ENCODE measurements at regions not wholly inside any gene's neighbourhood (a gene's known extent, or its start where the extent isn't known, plus 50 kb on each side); places are given as distances from the start of the nearest gene placed in this dataset.

- no peaks in the 10 kb centered on the region for H3K4me1 ChIP-seq
- intact Hi-C loops (cut with DNase I): no loop called here
- no peaks in the 10 kb centered on the region for H3K9me3 ChIP-seq
- no peak for DNase-seq
- no peak overlapping the region for H3K4me3 ChIP-seq
- 76 to 86% methylated on average over 11 of the region's 11 CpGs for WGBS, 2 donors
- no peak overlapping the region for H3K27ac ChIP-seq
- no peak for TF ChIP-seq POLR2AphosphoS5 (IDR thresholded peaks at IDR 0.05)
- H3K36me3 ChIP-seq: no peaks in the 10 kb centered on the region
- H3K27me3 ChIP-seq: no peaks in the 10 kb centered on the region
Measured at GRCh38 chr6:88298066-88298845, 132.1 kb upstream of the CNR1 start.

- Histone ChIP-seq H3K27me3 (no peaks in the 10 kb centered on the region), H3K4me3 (no peak overlapping the region), H3K9me3 (no peaks in the 10 kb centered on the region), H3K36me3 (no peaks in the 10 kb centered on the region), H3K4me1 (no peaks in the 10 kb centered on the region), H3K27ac (no peak overlapping the region)
- intact Hi-C loops (cut with DNase I): no loop called here
- DNase-seq: no peak
- WGBS, 2 donors: 68 to 75% methylated on average over 2 of the region's 2 CpGs
- TF ChIP-seq POLR2AphosphoS5 (IDR thresholded peaks at IDR 0.05) (no peak), EP300 (IDR thresholded peaks at IDR 0.05) (no peak), POLR2A (IDR thresholded peaks at IDR 0.05) (no peak)
- TF ChIP-seq, protein P1, sequence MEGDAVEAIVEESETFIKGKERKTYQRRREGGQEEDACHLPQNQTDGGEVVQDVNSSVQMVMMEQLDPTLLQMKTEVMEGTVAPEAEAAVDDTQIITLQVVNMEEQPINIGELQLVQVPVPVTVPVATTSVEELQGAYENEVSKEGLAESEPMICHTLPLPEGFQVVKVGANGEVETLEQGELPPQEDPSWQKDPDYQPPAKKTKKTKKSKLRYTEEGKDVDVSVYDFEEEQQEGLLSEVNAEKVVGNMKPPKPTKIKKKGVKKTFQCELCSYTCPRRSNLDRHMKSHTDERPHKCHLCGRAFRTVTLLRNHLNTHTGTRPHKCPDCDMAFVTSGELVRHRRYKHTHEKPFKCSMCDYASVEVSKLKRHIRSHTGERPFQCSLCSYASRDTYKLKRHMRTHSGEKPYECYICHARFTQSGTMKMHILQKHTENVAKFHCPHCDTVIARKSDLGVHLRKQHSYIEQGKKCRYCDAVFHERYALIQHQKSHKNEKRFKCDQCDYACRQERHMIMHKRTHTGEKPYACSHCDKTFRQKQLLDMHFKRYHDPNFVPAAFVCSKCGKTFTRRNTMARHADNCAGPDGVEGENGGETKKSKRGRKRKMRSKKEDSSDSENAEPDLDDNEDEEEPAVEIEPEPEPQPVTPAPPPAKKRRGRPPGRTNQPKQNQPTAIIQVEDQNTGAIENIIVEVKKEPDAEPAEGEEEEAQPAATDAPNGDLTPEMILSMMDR (IDR thresholded peaks at IDR 0.05): no peak
Measured at GRCh38 chr6:88296694-88297093, 130.5 kb upstream of the CNR1 start.

DNA sequence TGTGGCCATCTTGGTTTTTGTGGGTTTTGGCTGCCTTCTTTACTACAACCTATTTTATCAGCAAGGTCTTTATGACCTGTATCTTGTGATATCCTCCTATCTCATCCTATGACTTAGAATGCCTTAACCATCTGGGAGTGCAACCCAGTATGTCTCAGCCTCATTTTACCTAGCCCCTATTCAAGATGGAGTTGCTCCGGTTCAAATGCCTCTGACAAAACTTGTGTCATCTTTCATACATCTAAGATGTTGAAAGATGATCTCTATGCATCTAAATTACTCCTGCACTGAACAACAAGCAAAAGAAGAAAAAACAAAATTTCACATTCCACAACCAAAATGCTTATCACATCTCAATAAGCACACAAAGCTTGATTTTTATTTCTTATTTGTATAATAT, 129.5 kb upstream of the CNR1 start:
- H3K4me1 ChIP-seq: no peaks in the 10 kb centered on the region
- no peak for DNase-seq

GRCh38 chr6:88294702-88295101, 128.6 kb upstream of the CNR1 start:
- Histone ChIP-seq H3K36me3 (no peaks in the 10 kb centered on the region), H3K4me3 (no peak overlapping the region), H3K27me3 (no peaks in the 10 kb centered on the region), H3K4me1 (no peaks in the 10 kb centered on the region), H3K9me3 (no peaks in the 10 kb centered on the region), H3K27ac (no peak overlapping the region)
- no peak for TF ChIP-seq POLR2A (IDR thresholded peaks at IDR 0.05)
- TF ChIP-seq POLR2AphosphoS5 (IDR thresholded peaks at IDR 0.05): no peak
- no peak for TF ChIP-seq EP300 (IDR thresholded peaks at IDR 0.05)
- TF ChIP-seq, protein P1 (IDR thresholded peaks at IDR 0.05): no peak
- intact Hi-C loops (cut with DNase I): no loop called here
- no peak for DNase-seq
- whole genome bisulfite sequencing, 2 donors: 77 to 79% methylated on average over 1 of the region's 1 CpG

More for the DNA sequence above, 129.5 kb upstream of the CNR1 start:
- 93% methylated on average over 1 of the region's 1 CpG for WGBS, 2 donors
- intact Hi-C loops (cut with DNase I): no loop called here
- H3K36me3 ChIP-seq: no peaks in the 10 kb centered on the region
- H3K9me3 ChIP-seq: no peaks in the 10 kb centered on the region
- no peak for TF ChIP-seq POLR2A (IDR thresholded peaks at IDR 0.05)
- no peak overlapping the region for H3K27ac ChIP-seq
- H3K4me3 ChIP-seq: no peak overlapping the region
- H3K27me3 ChIP-seq: no peaks in the 10 kb centered on the region

DNA sequence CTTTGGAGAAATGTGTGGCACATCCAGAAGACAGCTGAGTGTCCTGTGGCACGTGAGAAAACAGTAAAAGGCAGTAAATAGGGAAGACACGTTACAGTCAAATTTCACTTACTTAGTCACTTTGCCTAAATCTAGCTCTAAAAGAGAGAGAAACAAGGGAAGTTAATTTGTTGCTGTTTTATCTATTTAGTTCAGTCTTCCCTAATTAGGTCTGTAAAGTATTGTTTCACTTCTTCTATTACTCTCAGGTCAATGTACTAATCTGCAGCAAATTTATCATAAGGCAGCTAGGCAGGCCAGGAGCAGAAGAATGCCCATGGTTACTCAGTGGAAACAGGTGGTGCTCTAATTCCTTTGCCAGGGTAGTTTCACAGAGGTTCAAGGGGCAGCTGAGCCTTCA, 124.3 kb upstream of the CNR1 start:
- no peaks in the 10 kb centered on the region for H3K27me3 ChIP-seq
- DNase-seq: no peak
- H3K9me3 ChIP-seq: peaks cover 0 to 3% (median under 1%) of the 10 kb centered on the region in 4 donors
- no peak for TF ChIP-seq POLR2AphosphoS5 (IDR thresholded peaks at IDR 0.05)
- TF ChIP-seq, protein P1 (IDR thresholded peaks at IDR 0.05): no peak
- TF ChIP-seq POLR2A (IDR thresholded peaks at IDR 0.05): no peak
- TF ChIP-seq EP300 (IDR thresholded peaks at IDR 0.05): no peak
- no peaks in the 10 kb centered on the region for H3K4me1 ChIP-seq
- no peaks in the 10 kb centered on the region for H3K36me3 ChIP-seq
- WGBS, 2 donors: 76 to 78% methylated on average over 2 of the region's 2 CpGs
- intact Hi-C loops (cut with DNase I): no loop called here
- no peak overlapping the region for H3K27ac ChIP-seq
- no peak overlapping the region for H3K4me3 ChIP-seq

DNA sequence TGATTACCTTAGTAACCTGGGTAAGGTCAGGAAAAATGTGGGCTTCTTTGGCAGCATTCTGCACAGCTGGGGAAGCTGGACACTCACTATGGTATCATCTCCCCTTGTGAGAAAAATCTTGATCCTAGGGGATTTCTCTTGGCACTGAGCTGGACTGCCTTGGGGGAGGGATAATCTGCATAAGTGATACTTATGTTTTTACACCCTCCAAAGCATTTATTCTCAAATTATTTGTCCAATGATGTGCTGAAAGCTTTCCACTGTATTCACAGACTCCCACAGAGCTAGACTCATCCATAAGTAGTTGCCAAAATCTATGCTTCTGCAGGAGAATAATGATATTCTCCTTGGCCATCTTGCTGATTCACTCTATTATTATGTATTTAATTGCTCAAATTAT, 121.5 kb upstream of the CNR1 start:
- no peaks in the 10 kb centered on the region for H3K4me1 ChIP-seq
- intact Hi-C loops (cut with DNase I): no loop called here
- no peaks in the 10 kb centered on the region for H3K36me3 ChIP-seq
- H3K4me3 ChIP-seq: no peak overlapping the region
- no peaks in the 10 kb centered on the region for H3K27me3 ChIP-seq
- H3K27ac ChIP-seq: no peak overlapping the region
- no peak for DNase-seq
- no peak for TF ChIP-seq EP300 (IDR thresholded peaks at IDR 0.05)
- TF ChIP-seq, protein P1 (IDR thresholded peaks at IDR 0.05): no peak
- TF ChIP-seq POLR2A (IDR thresholded peaks at IDR 0.05): no peak
- no peak for TF ChIP-seq POLR2AphosphoS5 (IDR thresholded peaks at IDR 0.05)
- H3K9me3 ChIP-seq: peaks cover 0 to 7% (median 2%) of the 10 kb centered on the region in 4 donors
